Mammary epithelial cell (primary cell): ENCODE measurements at regions not wholly inside any gene's neighbourhood (a gene's known extent, or its start where the extent isn't known, plus 50 kb on each side); places are given as distances from the start of the nearest gene placed in this dataset.

ENCODE experiments used
- CTCF ChIP-seq, 2 donors: IDR thresholded peaks in 1 of 2; conservative IDR thresholded peaks in 1 of 2; 2 replicates each; pipeline ENCODE4 v1.5.1; 2011 to 2012; ENCODE audit warnings: inconsistent platforms in 2 of 2, low read length in 2 of 2, mild to moderate bottlenecking in 2 of 2, control low read depth in 1 of 2, low read depth in 1 of 2; ENCODE audit not compliant: insufficient read depth in 1 of 2; ENCODE audit errors: extremely low read depth in 1 of 2
- EZH2 ChIP-seq: IDR thresholded peaks from 2 replicates; pipeline ENCODE4 v1.6.1; 2012; ENCODE audit warnings: low read length, inconsistent platforms, borderline replicate concordance

GRCh38 chr3:127119693-127120464, 73.1 kb upstream of the PRR23E start:
- TF ChIP-seq CTCF (conservative IDR thresholded peaks at IDR 0.05 in 1 of 2, IDR thresholded peaks at IDR 0.05 in 1 of 2; ENCODE audit: extremely low read depth in 1 of 2, insufficient read depth in 1 of 2, low read depth in 1 of 2, low read length in 2 of 2), result no peak
- TF ChIP-seq EZH2, result no peak
